ENCODE measurements at regions not wholly inside any gene's neighbourhood (a gene's known extent, or its start where the extent isn't known, plus 50 kb on each side); places are given as distances from the start of the nearest gene placed in this dataset.

- TF ChIP-seq POLR2AphosphoS5 (IDR thresholded peaks at IDR 0.05; ENCODE audit: low read depth, low read length) (no peak), TAF1 (IDR thresholded peaks at IDR 0.05; ENCODE audit: borderline replicate concordance, insufficient read depth, low read length) (no peak), REST (IDR thresholded peaks at IDR 0.05; ENCODE audit: insufficient read depth in 1 of 2, low read depth in 2 of 2, low read length in 2 of 2) (no peak)
Measured at GRCh38 chr7:81180573-81180972, 261.7 kb upstream of the SEMA3C start.

All from PFSK-1 (cell line).